Spleen (tissue), 7 donors: ENCODE measurements at regions not wholly inside any gene's neighbourhood (a gene's known extent, or its start where the extent isn't known, plus 50 kb on each side); places are given as distances from the start of the nearest gene placed in this dataset.

Experiments used
- CTCF ChIP-seq, 11 experiments: fragments of 200-600 bp in 7 of 11; fragments of 450-650 bp in 4 of 11; sonication (generic) in 4 of 11; IDR thresholded peaks in 8 of 11; conservative IDR thresholded peaks in 3 of 11; 1 replicate in 7 of 11; 2 replicates in 4 of 11; pipeline versions ENCODE4 v1.4.0 to v1.8.0; 2016 to 2021; ENCODE audit warnings: antibody characterized with exemption in 11 of 11, inconsistent platforms in 4 of 11, mild to moderate bottlenecking in 1 of 11
- POLR2A ChIP-seq, 3 donors: fragments of 450-650 bp; IDR thresholded peaks; one replicate each; pipeline ENCODE4 v1.5.1; 2017; ENCODE audit warnings: antibody characterized with exemption in 3 of 3, mild to moderate bottlenecking in 1 of 3
- POLR2AphosphoS5 ChIP-seq, 3 donors: sonication (generic); formaldehyde crosslinking; IDR thresholded peaks; one replicate each; pipeline ENCODE4 v1.5.1; 2017; ENCODE audit warnings: antibody characterized with exemption in 3 of 3
- donor health status: DM: no; HTN: no; CAD: no; lungs with moderate emphysema.
- donor health status: DM: no; HTN: no; CAD: no.
- donor health status: DM: no; HTN: no; CAD: no.

- TF ChIP-seq POLR2AphosphoS5 (IDR thresholded peaks at IDR 0.05) (no peak), CTCF (IDR thresholded peaks at IDR 0.05 in 8 of 11, conservative IDR thresholded peaks at IDR 0.05 in 3 of 11) (no peak), POLR2A (IDR thresholded peaks at IDR 0.05) (no peak)
These were observed 345.7 kb upstream of the SPRED2 start for GRCh38 chr2:65778137-65778536.
